Neural cell (in vitro differentiated cells): ENCODE measurements at regions not wholly inside any gene's neighbourhood (a gene's known extent, or its start where the extent isn't known, plus 50 kb on each side); places are given as distances from the start of the nearest gene placed in this dataset.

ENCODE experiments used
- H2AFZ ChIP-seq: fragments of 200-600, 300-800 bp; sonication (generic), shearing (Covaris generic); 2 replicates; pipeline ENCODE4 v1.6.0; 2014; ENCODE audit warnings: low read depth, mild to moderate bottlenecking, antibody characterized with exemption, low read length, moderate library complexity
- H3F3A ChIP-seq: fragments of 200-600 bp; shearing (Covaris generic); 2 replicates; pipeline ENCODE4 v1.6.1; 2016; ENCODE audit warnings: mild to moderate bottlenecking, moderate library complexity, mixed read lengths, antibody characterized with exemption, low read length; ENCODE audit not compliant: insufficient read depth, poor library complexity, severe bottlenecking
- H3K27ac ChIP-seq: fragments of 200-600, 300-800 bp; sonication (generic), shearing (Covaris generic); 2 replicates; pipeline ENCODE4 v1.5.1; 2014; ENCODE audit warnings: mild to moderate bottlenecking, low read length, moderate library complexity
- H3K27me3 ChIP-seq: fragments of 300-800, 200-600 bp; sonication (generic), shearing (Covaris generic); 2 replicates; pipeline ENCODE4 v1.6.0; 2014; ENCODE audit warnings: mild to moderate bottlenecking, low read depth, low read length, moderate library complexity; ENCODE audit not compliant: insufficient read depth
- H3K36me3 ChIP-seq: fragments of 300-800, 200-600 bp; sonication (generic), shearing (Covaris generic); 2 replicates; pipeline ENCODE4 v1.5.1; 2014; ENCODE audit warnings: mild to moderate bottlenecking, antibody characterized with exemption, low read length, moderate library complexity; ENCODE audit not compliant: insufficient read depth
- H3K4me2 ChIP-seq: fragments of 300-800, 200-600 bp; sonication (generic), shearing (Covaris generic); 2 replicates; pipeline ENCODE4 v1.6.0; 2014; ENCODE audit warnings: mild to moderate bottlenecking, low read length
- H3K4me3 ChIP-seq: fragments of 300-800, 200-600 bp; sonication (generic), shearing (Covaris generic); 2 replicates; pipeline ENCODE4 v1.5.1; 2014; ENCODE audit warnings: mild to moderate bottlenecking, low read length, moderate library complexity
- H3K79me2 ChIP-seq: fragments of 200-600 bp; shearing (Covaris generic); replicated peaks from 2 replicates; pipeline ENCODE4 v1.6.0; 2014; ENCODE audit warnings: mild to moderate bottlenecking, low read length, moderate library complexity; ENCODE audit not compliant: insufficient read depth
- H3K9ac ChIP-seq: fragments of 300-800, 200-600 bp; sonication (generic), shearing (Covaris generic); 2 replicates; pipeline ENCODE4 v1.6.1; 2016; ENCODE audit warnings: mild to moderate bottlenecking, low read length, mixed read lengths
- H3K9me2 ChIP-seq: fragments of 200-600 bp; shearing (Covaris generic); 2 replicates; pipeline ENCODE4 v1.6.1; 2016; ENCODE audit warnings: mild to moderate bottlenecking, low read length, mixed read lengths; ENCODE audit not compliant: insufficient read depth
- H3K9me3 ChIP-seq: fragments of 200-600, 300-800 bp; sonication (generic), shearing (Covaris generic); 2 replicates; pipeline ENCODE4 v1.6.1; 2016; ENCODE audit warnings: mild to moderate bottlenecking, mixed run types, low read length, moderate library complexity, mixed read lengths
- H4K20me1 ChIP-seq: fragments of 200-600 bp; shearing (Covaris generic); 2 replicates; pipeline ENCODE4 v1.6.1; 2016; ENCODE audit warnings: mild to moderate bottlenecking, mixed run types; ENCODE audit not compliant: insufficient read depth
- EP300 ChIP-seq: fragments of 450-650 bp; conservative IDR thresholded peaks from 2 replicates; pipeline ENCODE4 v1.6.1; 2014; ENCODE audit warnings: antibody characterized with exemption, mild to moderate bottlenecking, moderate library complexity; ENCODE audit not compliant: poor library complexity, severe bottlenecking
- EZH2 ChIP-seq: fragments of 200-600, 300-800 bp; shearing (Covaris generic), sonication (generic); IDR thresholded peaks from 2 replicates; pipeline ENCODE4 v1.6.1; 2014; ENCODE audit warnings: antibody characterized with exemption, low read length, borderline replicate concordance, mild to moderate bottlenecking; ENCODE audit not compliant: insufficient read depth, poor library complexity, severe bottlenecking
- MXI1 ChIP-seq: fragments of 450-650 bp; conservative IDR thresholded peaks from 2 replicates; pipeline ENCODE4 v1.6.1; 2014; ENCODE audit warnings: antibody characterized with exemption, mild to moderate bottlenecking; ENCODE audit not compliant: poor library complexity, severe bottlenecking
- POLR2AphosphoS5 ChIP-seq: IDR thresholded peaks from 2 replicates; pipeline ENCODE4 v1.6.1; 2012
- RAD21 ChIP-seq: fragments of 450-650 bp; conservative IDR thresholded peaks from 2 replicates; pipeline ENCODE4 v1.6.1; 2014; ENCODE audit warnings: antibody characterized with exemption, mild to moderate bottlenecking, moderate library complexity
- SMC3 ChIP-seq: fragments of 450-650 bp; conservative IDR thresholded peaks from 2 replicates; pipeline ENCODE4 v1.6.1; 2014; ENCODE audit warnings: antibody characterized with exemption, mild to moderate bottlenecking, moderate library complexity; ENCODE audit not compliant: poor library complexity
- TAF1 ChIP-seq: IDR thresholded peaks from 2 replicates; pipeline ENCODE4 v1.6.1; 2012; ENCODE audit warnings: low read depth
- TF ChIP-seq, protein P1 (sequence below): IDR thresholded peaks from 2 replicates; pipeline ENCODE4 v1.6.1; 2012; ENCODE audit warnings: borderline replicate concordance
- TF ChIP-seq, protein P2 (sequence below): fragments of 450-650 bp; IDR thresholded peaks from 2 replicates; pipeline ENCODE4 v1.5.1; 2014; ENCODE audit warnings: antibody characterized with exemption, mild to moderate bottlenecking, moderate library complexity; ENCODE audit not compliant: poor library complexity, severe bottlenecking

DNA sequence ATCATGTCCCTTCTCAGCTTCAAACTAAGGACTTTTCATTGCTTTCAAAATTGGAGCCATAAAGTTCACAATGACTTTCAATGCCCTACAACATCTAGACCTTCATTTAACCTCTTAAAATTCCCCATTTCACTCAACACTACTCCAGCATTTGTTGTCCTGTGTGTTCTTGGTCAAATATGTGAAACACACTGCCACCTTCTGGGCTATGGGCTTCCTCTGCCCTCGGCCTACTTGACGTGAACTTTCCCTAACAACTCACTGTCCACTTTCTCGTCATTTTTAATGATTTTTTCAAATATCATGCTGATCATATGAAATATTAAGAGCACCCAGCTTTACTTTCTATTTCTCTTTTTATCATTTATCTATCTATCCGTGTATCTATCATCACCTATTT, 2018.4 kb downstream of the NCAM2 start:
- no peak overlapping the region for H2AFZ ChIP-seq
- no peaks in the 10 kb centered on the region for H4K20me1 ChIP-seq
- H3K27ac ChIP-seq: no peak overlapping the region
- TF ChIP-seq EZH2: no peak
- TF ChIP-seq TAF1: no peak
- no peak for TF ChIP-seq SMC3
- TF ChIP-seq RAD21: no peak
- TF ChIP-seq, protein P1, sequence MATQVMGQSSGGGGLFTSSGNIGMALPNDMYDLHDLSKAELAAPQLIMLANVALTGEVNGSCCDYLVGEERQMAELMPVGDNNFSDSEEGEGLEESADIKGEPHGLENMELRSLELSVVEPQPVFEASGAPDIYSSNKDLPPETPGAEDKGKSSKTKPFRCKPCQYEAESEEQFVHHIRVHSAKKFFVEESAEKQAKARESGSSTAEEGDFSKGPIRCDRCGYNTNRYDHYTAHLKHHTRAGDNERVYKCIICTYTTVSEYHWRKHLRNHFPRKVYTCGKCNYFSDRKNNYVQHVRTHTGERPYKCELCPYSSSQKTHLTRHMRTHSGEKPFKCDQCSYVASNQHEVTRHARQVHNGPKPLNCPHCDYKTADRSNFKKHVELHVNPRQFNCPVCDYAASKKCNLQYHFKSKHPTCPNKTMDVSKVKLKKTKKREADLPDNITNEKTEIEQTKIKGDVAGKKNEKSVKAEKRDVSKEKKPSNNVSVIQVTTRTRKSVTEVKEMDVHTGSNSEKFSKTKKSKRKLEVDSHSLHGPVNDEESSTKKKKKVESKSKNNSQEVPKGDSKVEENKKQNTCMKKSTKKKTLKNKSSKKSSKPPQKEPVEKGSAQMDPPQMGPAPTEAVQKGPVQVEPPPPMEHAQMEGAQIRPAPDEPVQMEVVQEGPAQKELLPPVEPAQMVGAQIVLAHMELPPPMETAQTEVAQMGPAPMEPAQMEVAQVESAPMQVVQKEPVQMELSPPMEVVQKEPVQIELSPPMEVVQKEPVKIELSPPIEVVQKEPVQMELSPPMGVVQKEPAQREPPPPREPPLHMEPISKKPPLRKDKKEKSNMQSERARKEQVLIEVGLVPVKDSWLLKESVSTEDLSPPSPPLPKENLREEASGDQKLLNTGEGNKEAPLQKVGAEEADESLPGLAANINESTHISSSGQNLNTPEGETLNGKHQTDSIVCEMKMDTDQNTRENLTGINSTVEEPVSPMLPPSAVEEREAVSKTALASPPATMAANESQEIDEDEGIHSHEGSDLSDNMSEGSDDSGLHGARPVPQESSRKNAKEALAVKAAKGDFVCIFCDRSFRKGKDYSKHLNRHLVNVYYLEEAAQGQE: no peak
- TF ChIP-seq EP300: no peak
- no peak for TF ChIP-seq MXI1
- TF ChIP-seq, protein P2, sequence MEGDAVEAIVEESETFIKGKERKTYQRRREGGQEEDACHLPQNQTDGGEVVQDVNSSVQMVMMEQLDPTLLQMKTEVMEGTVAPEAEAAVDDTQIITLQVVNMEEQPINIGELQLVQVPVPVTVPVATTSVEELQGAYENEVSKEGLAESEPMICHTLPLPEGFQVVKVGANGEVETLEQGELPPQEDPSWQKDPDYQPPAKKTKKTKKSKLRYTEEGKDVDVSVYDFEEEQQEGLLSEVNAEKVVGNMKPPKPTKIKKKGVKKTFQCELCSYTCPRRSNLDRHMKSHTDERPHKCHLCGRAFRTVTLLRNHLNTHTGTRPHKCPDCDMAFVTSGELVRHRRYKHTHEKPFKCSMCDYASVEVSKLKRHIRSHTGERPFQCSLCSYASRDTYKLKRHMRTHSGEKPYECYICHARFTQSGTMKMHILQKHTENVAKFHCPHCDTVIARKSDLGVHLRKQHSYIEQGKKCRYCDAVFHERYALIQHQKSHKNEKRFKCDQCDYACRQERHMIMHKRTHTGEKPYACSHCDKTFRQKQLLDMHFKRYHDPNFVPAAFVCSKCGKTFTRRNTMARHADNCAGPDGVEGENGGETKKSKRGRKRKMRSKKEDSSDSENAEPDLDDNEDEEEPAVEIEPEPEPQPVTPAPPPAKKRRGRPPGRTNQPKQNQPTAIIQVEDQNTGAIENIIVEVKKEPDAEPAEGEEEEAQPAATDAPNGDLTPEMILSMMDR: no peak
- no peak for TF ChIP-seq POLR2AphosphoS5
- no peak overlapping the region for H3K4me2 ChIP-seq
- no peak overlapping the region for H3K4me3 ChIP-seq
- H3K79me2 ChIP-seq: no peaks in the 10 kb centered on the region
- H3K27me3 ChIP-seq: no peaks in the 10 kb centered on the region
- H3K9ac ChIP-seq: no peak overlapping the region
- H3K9me3 ChIP-seq: no peaks in the 10 kb centered on the region
- H3K9me2 ChIP-seq: no peaks in the 10 kb centered on the region
- H3K36me3 ChIP-seq: no peaks in the 10 kb centered on the region
- no peaks in the 10 kb centered on the region for H3F3A ChIP-seq

DNA sequence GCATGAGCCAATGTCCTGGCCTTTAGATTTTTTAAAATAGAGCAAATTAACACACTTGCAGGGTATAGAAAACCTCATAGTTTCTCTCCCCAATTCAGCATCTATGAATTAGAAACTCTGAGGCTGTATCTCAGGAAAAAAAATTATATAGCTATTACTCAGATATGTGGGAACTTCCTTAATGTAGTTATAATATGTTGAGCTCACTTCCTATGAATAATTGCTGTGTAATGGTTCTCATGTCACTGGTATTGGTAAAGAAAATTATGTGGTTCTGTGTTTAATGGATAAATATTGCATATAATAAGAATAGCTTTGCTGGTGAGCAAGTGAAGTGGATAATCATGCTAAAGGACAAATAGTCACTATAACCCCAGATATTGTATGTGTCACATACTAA, 2019.8 kb downstream of the NCAM2 start:
- H3K4me3 ChIP-seq: no peak overlapping the region
- H3K9me2 ChIP-seq: no peaks in the 10 kb centered on the region
- no peaks in the 10 kb centered on the region for H3K27me3 ChIP-seq
- no peaks in the 10 kb centered on the region for H4K20me1 ChIP-seq
- H3K79me2 ChIP-seq: no peaks in the 10 kb centered on the region
- no peak overlapping the region for H2AFZ ChIP-seq
- no peaks in the 10 kb centered on the region for H3F3A ChIP-seq
- no peak overlapping the region for H3K9ac ChIP-seq
- no peak overlapping the region for H3K4me2 ChIP-seq
- H3K9me3 ChIP-seq: no peaks in the 10 kb centered on the region
- TF ChIP-seq MXI1 (no peak), TAF1 (no peak)
- H3K27ac ChIP-seq: no peak overlapping the region
- no peaks in the 10 kb centered on the region for H3K36me3 ChIP-seq

DNA sequence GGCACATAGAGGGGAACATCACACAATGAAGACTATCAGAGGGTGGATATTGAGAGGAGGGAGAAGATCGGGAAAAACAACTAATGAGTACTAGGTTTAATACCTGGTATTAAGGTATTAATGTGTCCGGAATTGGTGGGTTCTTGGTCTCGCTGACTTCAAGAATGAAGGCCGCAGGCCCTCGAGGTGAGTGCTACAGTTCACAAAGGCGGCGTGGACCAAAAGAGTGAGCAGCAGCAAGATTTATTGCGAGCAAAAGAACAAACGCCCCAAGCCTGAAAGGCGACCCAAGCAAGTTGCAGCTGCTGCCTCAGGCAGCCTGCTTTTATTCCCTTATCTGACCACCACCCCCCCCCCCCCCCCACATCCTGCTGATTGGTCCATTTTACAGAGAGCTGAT, 2022.8 kb downstream of the NCAM2 start:
- Histone ChIP-seq H3K27me3 (no peaks in the 10 kb centered on the region), H3K9ac (no peak overlapping the region), H3K4me2 (no peak overlapping the region), H3K36me3 (no peaks in the 10 kb centered on the region), H3K9me2 (no peaks in the 10 kb centered on the region), H2AFZ (no peak overlapping the region), H3K79me2 (no peaks in the 10 kb centered on the region), H3K9me3 (no peaks in the 10 kb centered on the region), H3K4me3 (no peak overlapping the region), H3F3A (no peaks in the 10 kb centered on the region), H3K27ac (no peak overlapping the region), H4K20me1 (no peaks in the 10 kb centered on the region)
- TF ChIP-seq EP300 (no peak), POLR2AphosphoS5 (no peak), SMC3 (no peak), TAF1 (no peak), EZH2 (no peak), MXI1 (no peak), RAD21 (no peak)
- TF ChIP-seq, protein P1: no peak
- TF ChIP-seq, protein P2: no peak
